DMS 273 (cell line): ENCODE measurements at regions not wholly inside any gene's neighbourhood (a gene's known extent, or its start where the extent isn't known, plus 50 kb on each side); places are given as distances from the start of the nearest gene placed in this dataset.
"Not testable (repeated sequence)": the region's sequence is repeated elsewhere in the genome, so short reads cannot be mapped to it uniquely, and the experiment has no call there.

Source experiments
- DNase-seq: peaks from one replicate; lab custom pipeline; 2025; ENCODE audit not compliant: unreplicated experiment; lab: John Stamatoyannopoulos, UW

DNA sequence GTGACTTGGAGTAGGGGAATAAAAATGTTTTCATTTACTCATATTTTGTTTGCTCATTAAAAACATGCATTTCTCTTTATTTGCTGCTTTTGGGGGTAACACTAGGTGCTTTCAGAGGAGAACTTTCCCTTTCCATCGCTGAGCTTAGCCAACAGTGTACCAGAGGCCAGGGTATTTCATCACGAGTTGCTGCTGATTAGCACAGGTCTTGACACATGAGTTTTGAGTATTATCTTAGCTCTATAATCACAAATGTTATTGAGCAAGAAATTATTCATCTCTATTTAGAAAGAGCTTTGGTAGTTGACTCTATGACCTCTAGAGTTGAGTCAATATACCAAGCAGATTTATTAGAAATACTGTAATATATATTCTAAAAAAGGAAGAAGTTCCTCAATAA lies 375.9 kb downstream of the NXPH1 start:
- DNase-seq = no peak

DNA sequence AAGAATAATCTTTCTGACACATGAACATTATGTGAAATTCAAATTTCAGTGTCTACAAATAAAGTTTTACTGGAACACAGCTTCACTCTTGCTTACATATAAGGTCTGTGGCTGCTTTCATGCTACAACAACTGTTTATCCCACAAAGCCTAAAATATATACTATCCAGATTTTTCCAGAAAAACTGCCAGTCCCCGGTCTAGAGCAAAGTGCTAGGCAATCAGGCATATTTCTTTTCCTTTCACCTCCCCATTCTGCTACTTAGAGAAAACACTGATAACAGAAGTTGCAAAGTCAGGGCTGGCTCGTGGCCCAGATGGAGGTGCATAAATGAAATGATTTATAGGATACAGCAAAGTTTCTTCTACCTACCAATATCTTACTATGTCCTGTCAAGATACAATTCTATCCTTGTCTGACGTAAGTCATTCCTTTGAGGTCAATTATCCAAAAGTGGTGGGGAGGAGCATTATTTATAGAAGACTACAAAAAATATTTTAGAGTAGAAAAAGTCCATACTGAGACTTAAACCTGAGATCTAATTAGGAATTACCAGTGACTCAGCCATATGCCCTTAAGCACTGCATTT lies 384.1 kb downstream of the NXPH1 start:
- DNase-seq = peak; percentile 94

DNA sequence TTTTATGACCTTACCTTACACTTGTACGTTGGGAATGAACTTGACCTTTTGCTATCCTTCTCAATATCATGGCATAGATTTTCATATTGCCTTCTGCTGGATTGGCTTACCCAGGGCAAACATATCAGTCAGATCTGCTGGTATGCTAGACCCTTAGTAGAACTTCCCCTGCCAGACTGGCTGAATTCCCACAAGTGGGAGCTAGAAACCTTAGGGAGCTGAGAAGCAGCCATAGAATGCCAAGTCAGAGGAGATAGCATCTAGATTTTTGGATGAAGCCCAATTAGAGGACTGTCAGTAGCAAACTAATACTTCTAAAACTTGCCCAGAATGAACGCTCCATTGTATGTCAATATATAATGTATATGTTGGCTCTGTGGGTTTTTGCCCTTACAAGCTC lies 385.0 kb downstream of the NXPH1 start:
- peak; percentile 78 for DNase-seq

DNA sequence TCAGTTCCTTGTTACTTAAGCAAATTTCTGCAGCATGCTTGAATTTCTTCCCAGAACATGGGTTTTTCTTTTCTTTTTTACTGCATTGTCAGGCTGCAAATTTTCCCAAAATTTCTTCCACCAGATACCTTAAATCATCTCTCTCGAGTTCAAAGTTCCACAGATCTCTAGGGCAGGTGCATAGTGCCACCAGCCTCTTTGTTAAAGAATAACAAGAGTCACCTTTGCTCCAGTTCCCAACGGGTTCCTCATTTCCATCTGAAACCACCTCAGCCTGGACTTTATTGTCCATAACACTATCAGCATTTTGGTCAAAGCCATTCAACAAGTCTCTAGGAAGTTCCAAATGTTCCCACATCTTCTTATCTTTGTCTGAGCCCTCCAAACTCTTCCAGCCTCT lies 389.2 kb downstream of the NXPH1 start:
- DNase-seq = no peak

DNA sequence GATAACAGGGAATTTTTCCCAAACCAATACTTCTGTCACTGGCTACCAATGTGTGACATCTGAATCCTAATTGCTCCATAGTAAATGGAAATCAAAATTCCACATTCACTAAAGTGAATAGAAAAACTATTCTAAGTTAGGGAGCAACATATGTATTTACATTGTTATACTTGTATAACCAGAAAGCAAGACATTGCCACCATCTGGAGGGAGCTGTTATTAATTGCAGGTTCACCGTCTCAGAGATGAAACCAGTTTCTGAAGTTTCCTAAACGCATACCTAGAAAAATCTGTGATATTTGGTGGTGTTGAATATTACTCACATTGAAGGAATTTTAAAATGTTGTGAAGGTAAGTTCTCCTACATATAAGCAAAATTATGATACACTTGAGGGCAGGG lies 390.1 kb downstream of the NXPH1 start:
- DNase-seq = peak; percentile 65

DNA sequence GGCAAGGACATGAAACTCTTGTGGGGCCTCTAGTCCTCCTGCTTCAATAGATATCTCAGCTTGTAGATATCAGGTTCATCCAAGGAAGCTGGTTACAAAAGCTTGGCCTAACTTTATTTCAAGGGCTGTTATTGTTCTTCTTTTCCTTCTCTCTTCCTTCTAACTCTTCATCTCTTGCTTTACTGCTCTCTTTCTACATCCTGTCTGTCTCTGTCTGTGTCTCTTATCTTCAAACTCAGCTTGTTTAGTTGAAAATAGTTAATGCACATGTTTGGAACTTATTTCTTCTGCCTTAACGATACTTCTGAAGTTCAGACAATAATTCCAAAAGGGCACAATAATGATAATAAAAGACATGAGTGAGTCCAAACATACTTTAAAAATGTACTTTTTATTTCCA lies 393.9 kb downstream of the NXPH1 start:
- no peak for DNase-seq

DNA sequence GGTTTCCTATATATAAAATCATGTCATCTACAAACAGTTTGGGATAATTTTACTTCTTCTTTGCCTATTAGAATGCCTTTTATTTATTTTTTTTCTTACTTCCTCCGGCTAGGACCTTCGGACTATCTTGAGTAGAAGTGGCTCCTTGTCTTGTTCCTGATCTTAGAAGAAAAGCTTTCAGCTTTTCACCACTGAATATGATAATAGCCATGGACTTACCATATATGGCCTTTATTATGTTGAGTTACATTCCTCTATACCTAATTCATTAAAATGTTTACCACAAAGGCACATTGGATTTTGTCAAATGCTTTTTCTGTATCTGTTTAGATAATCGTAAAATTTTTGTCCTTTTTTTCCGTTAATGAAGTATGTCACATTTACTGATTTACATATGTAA lies 395.7 kb downstream of the NXPH1 start:
- DNase-seq = no peak

DNA sequence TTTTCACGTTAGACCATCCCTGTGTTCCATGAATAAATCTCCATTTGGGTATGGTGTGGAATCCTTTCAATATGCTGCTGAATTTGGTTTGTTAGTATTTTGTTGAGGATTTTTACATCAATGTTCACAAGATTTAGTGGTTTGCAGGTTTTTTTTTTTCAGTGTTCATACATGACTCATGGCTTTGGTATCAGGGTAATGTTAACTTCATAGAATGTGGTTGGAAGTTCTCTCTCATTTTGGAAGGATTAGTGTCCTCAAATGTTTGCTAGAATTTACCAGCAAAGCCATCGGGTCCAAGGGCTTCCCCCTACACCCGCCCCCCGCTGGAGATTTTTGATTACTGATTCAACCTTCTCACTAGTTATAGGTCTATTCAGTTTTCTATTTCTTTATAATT lies 398.0 kb downstream of the NXPH1 start:
- DNase-seq = no peak

DNA sequence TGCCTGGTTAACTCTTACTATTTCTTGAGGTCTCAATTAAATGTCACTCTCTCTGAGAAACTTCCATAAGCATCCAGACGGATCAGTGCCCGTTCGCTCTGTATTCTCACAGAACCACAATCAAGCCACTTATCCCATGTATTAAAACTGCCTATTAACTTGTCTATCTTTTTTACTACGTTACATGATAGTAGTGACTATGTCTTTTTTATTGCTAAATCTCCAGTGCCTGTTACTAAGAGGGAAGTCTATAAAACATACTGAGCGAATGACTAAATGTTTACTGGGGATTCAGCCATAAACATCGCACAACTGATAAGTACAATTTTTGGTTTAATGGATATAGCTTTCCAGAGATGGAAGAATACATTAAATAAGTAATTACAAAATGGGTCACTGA lies 399.9 kb downstream of the NXPH1 start:
- DNase-seq = no peak

DNA sequence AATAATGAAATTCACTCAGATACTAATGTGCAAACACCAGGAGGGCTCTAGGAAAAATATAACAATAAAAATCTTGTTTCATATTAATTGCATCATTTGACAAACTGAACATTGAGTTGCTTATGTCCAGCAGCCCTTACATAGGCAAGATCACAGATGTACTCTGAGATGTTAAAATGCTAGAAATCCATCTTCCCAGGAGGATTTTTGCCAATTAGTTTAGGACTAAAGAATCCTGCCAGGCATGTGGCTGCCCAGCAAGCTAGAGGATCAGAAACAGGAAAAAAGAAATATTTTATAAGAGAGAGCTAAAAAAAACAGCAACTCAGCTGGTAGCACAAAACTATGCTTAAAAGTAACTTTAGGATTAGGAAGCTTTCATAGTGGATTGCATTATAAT lies 407.8 kb downstream of the NXPH1 start:
- no peak for DNase-seq

DNA sequence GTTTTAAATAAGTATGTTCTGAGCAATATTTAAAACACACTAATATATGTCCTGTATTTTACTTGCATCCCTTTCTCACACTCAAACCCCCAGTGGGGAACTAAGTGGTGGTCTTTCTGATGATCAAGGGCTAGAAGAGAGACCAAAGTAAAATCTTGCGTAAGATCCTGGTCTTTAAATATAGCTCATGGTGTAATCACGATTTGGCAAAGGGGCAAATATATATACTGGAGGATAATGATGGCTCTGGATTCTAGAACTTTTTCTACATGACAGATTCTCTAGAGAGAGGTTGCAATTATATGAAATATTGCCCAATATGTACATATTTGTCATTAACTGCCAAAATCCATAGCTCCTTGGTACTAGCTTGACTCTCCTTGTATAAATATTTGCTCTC lies 438.3 kb downstream of the NXPH1 start:
- no peak for DNase-seq

DNA sequence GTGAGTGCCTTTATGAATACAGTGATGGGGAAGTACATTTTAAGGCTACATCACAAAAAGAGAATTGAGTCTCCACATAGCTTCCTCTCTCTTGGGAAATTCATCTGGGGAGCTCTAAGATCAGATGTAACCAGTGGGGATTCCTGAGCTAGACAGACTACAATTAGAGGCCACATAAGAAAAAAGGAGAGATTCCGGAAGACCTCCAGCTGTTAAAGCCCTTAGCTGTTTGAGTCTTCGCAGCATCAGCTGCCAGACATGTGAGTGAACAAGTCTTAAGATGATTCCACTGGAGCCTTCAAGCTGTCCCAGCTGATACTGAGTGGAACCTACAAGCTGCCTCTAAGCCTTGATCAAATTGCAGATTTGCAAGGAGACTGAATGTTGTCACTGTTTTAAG lies 448.5 kb downstream of the NXPH1 start:
- no peak for DNase-seq

DNA sequence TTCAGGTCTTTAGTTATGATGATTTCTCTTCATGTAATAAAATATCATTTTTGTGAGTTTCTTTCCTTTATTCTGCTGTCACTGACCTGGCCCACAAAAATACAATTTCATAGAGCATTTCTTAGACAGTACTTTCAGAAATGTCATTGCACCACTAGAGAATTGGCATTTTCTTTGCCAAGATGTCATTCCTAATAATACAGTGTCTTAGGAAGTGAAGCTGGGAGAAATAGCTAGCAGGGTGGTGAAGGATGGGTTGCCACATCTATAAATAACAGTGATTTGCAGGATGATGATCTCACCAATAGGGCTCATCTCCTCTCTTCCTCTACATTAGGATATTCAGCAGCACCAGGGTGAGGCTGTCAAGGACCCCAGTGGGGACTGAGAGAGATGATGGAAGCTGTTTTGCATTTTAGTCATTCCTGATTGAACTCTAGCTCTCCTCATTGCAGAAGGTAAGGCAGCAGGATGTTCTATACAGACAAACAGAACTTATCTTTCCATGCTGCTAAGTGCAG lies 452.1 kb downstream of the NXPH1 start:
- DNase-seq = no peak

DNA sequence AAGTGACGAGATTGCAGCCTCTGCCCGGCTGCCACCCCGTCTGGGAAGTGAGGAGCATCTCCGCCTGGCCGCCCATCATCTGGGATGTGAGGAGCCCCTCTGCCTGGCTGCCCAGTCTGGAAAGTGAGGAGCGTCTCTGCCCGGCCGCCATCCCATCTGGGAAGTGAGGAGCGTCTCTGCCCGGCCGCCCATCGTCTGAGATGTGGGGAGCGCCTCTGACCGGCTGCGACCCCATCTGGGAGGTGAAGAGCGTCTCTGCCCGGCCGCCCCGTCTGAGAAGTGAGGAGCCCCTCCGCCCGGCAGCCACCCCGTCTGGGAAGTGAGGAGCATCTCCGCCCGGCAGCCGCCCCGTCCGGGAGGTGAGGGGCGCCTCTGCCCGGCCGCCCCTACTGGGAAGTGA lies 456.9 kb downstream of the NXPH1 start:
- DNase-seq = not testable (repeated sequence)

DNA sequence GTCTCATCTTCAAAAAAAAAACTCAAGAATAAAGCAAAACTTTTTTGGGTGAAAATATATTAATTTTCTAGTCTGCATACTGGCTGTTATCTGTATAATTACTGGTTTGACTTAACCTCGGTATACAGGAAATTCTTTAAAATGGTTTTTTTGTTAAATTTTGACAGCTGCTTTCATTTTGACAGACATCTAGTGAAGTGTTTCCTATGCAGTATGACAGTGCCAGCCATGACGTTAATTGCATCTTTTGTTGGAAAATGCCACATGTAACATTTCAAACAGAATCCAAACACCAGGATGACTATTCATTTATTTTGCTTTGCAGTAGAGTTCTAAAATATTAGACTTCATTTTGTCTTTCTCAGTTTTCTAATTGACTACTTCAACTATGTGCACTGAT lies 460.4 kb downstream of the NXPH1 start:
- no peak for DNase-seq

DNA sequence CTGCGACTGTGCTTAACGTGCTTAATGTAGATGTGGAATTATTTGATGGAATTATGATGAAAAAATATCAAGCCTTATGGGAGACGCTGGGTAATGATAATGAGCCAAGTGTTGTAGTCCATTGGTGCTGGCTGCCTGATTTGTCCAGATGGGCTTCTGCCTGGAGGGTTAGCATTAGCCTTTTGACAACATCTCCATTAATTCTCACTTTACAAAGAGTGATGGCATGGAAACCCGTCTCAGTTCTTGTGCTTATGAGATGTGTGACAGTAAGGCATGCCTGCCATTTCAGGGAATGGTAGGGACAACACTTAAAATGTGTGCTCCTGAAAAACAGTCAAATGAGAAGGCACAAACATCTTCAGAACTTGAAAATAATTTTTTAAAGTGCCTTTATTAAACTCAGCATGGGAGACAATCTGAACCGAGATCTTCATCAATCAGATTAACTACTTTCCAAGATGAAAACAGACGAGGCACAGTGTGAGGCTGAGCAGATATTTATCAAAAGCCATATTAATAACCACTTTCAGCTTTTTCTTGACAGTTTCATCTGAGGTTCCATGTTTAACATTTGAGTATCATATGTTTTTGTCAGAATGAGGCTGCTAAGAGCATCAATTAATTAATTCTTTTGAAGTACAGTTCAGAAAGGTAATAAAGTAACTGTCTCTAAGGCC lies 473.1 kb downstream of the NXPH1 start:
- DNase-seq = no peak

DNA sequence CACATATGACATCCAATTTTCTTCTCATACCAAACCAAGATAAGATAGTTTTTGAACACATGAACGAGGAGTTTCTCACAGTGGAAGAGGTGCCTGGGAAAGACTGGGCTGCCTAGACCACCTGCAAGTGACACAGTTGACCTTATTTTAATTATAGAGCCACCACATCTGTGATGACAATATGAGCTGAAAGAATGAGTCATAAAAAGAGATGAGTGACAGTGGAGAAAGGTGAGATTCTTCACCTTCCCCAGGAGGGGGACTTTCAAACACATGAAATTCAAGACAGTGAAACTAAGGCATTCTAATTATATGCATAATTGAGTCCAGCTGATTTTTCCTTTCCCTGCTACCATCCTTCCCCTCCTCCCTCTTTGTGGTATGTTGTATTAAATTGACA lies 475.5 kb downstream of the NXPH1 start:
- DNase-seq = peak; percentile 17

DNA sequence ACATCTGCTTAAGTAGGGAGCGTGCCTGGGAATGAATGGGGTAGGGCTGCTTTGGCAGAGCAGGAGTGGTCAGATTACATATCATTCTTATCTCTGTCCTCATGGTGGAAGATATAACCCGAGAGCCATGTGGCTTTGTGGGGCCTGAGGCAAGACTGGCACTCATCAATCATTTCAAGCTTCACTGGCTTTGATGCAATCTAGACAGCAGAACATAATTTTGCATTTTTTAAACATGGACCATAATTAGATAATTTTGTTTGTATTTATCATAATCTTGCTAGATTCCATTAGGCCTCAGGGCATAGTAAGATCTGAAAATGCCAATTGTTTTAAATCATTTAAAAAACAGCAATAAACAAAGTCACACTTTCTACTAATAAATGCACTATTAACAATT lies 480.3 kb downstream of the NXPH1 start:
- DNase-seq = peak; percentile 3

DNA sequence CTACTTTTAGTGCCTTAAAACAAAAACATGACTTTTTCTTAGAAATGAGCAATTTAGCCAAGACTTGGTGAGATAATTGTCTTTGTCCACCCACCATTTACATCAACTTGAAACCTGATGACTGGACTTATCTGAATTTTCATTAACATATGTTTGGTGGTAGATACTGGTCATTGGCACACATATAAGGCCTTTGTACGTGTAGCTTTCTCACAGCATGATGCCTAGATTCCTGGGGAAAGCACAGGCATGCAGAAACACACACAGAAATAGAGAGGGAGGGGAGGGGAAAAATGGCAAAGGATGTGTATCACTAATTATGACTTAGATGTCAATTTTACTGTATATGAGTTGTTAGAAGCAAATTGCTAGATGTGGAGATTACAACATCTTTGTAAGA lies 488.4 kb downstream of the NXPH1 start:
- DNase-seq = no peak

DNA sequence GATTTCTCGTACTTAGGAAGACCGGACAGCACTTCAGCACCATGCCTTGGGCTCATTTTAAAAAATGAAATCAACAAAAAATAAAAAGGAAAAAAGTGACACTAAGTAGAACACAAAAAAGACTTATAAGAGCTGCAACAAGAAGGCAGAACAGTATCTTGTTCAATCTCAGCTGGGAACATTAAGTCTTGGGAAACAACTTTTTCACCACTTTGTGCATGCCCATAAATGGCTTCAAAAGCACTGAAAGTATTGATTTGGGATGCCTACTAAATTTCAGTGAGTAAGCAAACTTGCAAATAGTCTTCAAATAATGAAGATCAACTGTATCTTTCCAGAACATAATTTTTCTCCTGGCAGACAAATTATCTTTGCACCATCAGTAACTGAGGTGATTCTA lies 489.3 kb downstream of the NXPH1 start:
- no peak for DNase-seq

DNA sequence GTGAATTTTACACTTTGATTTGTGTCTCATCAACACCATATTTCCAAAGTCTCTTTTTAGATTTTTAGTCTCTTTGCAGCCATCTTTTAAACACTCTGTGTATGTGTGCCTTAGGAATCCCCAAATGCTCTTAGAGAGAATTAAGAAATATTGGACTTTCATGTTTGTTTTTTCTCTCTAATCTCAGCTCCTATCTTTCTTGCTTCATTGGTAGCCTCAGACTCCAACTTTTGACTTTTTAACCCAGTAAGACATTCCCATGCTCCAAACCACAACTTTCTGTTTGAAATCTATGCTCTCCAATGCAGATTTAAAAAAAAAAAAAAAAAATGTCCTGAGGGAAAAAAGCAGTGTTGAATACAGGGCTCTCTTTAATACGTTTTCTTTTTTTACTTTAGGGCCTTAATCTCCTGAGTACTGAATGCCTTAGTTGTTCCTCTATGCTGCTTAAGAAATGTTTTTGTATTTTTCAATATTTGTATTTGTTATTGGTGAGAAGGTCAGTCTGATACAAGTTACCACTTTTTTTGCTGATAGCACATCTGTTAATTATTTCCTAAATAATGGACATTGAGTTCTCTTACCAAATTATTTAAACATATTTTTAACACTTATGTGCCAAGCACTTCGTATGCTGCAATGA lies 489.9 kb downstream of the NXPH1 start:
- DNase-seq = no peak

DNA sequence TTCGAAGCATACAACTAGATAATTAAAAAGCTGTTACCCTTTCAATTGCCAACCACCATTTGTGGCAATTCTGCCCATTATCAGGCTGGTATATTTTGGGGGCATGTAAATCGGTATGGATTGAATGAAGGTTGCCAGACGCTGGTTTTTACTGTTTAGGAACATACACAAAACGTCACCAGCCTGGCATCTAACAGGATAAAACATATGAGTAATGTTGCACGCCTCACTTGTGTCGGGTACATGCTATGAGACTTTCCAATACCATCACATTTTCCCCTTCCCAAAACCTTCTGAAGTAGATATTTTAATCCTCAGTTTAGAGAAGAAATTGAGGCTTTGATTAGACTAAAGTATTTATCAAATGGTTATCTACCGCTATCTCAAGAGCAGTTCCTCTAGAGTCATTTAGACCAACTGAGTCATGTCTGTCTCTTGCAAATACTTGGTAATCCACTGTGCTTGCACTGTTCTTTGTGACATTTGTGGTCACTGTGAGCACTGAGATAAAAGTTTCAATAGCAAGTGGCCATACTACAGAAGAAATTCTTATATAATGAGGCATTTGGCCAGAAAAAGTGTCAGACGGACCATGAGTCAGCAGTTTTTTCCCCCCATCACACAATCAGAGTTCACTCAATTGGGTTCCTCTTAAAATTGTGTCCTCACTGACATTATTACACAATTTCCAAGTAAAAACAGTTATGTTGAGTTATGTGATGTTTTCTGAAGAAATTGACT lies 498.7 kb downstream of the NXPH1 start:
- DNase-seq = no peak
